ENCODE measurements at regions not wholly inside any gene's neighbourhood (a gene's known extent, or its start where the extent isn't known, plus 50 kb on each side); places are given as distances from the start of the nearest gene placed in this dataset.

DNA sequence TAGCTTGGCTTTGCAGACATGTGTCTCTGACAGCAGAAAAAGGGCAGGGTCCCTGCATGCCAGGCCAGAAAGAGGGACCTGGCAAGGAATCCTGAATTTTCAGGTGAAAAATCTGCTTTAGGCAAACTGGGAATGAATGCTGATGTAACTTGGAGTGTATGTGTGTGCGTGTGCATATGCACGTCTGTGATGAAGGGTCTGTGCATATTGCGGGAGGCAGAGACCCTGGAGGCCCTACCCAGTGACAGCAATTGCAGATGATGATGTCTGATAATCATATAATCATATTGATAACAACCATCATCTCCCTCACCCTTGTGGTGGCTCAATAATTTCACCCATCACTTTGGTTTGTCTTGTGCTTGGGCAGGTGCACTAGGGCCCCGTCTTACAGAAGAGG is 80.7 kb upstream of the SDK2 start:
- no peak for DNase-seq

DNA sequence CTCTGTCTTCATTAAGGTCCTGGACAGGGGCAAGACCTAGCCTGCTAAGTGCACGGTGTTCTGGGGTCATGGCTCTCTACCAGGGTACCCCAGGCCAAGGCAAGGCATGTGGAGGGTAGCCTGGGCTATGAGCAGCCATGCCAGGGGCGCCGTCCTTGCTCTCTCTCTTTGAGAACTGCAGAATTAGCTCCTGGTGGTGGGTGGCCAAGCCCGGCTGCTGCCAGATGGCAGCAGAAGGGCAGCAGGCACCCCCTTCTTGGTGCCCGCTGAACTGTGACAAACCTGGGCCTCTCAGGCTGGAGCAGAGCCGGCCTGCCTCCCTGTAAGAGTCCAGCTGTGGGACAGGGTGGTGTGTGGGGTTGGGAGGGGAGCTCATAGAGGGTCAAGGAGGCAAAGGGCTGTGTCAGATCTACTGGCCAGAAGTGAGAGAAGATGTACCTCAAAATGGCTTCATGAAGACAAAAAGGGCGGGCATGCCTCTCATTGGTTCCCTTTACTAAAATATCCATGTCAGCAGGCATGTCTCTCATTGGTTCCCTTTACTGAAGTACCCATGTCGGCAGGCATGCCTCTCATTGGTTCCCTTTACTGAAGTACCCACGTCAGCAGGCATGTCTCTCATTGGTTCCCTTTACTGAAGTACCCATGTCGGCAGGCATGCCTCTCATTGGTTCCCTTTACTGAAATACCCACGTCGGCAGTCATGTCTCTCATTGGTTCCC is 81.7 kb upstream of the SDK2 start:
- no peak for DNase-seq

DNA sequence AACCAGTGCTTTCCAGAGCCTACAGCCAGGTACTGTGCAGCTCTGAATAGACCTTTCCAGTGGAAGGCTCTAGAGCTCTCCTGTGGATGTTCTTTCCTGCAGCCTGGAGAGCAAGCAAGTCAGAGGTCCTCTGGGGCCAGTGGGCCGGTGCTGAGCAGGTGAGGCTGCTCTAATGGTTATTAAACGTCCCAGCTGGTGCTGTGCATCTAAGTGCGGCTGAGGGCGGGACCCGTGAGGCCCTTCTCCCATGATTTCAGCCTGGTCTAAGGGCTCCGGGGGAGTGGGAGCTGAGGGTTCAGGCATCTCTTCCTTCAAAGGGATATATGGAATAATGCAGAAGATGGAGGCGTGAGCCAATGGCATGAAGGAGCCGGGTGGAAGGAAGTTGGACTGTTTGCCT is 83.7 kb upstream of the SDK2 start:
- DNase-seq: no peak

DNA sequence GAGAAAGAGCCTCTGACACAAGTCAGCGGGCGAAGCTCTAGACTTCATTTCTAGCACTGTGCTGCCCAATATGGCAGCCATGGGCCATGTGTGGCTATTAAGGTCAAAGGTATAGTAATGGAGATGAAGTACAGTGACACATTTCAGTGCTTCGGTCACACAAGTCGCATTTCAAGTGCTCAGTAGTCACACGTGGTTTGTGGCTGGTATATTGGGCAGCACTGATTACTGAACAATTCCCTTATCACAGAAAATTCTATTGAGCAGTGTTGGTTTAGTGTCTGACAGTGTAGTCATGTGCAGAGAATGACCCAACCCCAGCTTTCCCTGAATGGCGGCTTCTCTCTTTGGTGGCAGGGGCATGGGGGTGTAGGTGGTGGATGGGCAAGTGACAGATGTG is 84.9 kb upstream of the SDK2 start:
- DNase-seq: no peak

DNA sequence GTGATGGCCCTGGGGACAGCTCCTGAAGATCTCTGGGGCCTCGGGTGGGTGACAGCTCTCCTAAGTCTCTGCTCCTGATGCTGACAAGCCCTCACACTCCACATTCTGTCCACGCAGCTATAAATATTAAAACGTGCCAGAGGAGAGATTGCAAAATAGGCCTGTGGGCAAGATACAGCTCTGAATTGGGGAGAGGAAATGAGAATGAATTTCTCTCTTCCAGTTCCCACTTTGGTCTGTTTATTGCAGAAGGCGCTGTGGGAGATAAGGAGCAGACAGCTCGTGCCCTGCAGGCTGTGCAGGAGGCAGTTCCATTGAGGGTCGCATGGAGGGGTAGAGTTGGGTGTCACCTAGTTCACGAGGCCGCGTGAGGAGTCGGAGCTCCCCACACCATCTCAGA is 87.5 kb upstream of the SDK2 start:
- DNase-seq: no peak

DNA sequence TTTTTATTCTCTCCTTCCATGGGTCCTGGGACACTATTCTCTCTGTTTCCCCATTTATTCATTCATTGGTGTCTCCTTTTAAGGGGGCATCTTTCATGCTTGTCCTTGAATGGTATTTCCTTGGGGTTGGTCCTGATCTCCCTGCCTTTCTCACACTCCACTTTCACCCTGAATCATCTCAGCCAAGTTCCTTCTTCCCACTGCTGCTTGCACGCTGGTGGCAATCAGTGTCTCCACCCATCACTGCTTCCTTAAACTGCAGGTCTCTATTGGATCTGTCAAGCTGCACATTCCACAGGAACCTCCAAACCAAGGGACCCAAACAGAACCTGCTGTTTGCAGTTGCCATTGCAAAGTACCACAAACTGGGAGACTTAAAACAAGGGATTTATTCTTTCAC is 89.3 kb upstream of the SDK2 start:
- no peak for DNase-seq

DNA sequence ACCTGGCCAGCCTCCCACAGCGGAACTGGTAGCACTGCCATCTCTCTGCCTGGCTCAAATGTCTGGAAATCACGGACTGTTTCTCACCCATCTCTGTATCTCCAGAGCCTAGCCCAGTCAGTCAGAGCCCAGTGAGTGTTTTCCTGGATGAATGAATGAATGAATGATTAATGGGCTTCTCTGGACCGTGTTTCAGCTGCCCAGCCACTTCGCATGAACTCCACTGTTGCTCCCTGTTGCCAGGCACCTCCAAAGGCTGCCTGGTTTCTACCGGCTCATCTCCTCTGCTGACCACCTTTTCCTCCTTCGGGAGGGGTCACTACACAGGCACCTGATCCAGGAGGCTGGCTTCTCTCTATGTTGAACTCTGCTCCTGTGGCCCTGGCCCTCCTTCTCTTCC is 91.0 kb upstream of the SDK2 start:
- DNase-seq: no peak

DNA sequence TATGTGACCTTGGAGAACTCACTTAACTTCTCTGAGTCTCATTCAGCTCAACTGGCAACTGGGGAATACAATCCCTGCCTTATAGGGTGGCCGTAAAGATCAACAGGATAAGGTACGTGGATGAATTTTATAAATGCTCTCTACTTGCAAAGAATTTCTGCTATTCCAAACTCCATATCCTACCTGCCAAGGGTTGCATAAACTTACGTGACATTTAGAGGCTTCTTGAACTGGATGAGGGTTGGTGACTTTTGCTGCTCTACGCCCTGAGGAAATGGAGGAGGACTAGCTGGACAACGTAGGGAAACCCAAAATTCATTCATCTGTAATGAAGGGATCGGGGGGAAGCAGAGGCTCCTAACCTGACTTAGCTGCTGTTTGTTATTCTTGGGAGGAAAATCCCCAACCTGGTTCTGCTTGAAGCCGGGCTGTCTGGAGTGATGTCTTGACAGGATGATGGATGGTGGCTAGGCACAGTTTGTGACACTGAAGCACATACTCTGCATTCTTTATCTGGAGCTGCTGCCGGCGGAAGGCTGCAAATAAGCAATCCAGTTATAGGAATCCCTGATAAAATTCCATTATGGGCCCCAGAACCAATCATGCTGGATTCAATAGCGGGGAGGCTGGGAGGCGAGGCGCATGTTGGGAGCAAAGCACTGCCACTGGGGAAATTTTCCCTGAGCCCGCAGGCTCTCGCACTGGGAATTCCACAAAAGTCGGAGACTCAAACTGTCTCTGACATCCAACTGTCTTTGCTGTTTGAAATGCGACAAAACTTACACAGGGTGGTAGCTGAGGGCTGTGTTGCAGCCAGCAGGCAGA is 94.7 kb upstream of the SDK2 start:
- DNase-seq: no peak

DNA sequence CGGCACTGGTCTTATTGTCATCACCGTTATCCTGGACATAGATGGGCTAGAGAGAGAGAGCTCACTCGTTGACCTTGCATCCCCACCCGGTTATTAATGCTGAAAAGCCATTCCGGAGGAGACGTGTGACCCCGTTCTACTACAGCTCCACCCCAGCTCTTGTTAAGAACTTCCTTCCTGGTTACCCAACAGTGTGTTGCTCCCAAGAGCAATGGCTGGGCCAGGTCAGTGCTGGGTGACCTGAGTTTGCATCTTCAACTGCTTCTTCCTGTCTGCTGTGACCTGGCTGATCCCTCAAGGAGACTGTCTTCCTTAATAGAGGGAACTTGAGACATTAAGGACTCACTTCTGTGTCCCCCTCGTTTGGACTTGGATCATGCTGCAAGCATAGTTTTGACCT is 96.1 kb upstream of the SDK2 start:
- DNase-seq: no peak

DNA sequence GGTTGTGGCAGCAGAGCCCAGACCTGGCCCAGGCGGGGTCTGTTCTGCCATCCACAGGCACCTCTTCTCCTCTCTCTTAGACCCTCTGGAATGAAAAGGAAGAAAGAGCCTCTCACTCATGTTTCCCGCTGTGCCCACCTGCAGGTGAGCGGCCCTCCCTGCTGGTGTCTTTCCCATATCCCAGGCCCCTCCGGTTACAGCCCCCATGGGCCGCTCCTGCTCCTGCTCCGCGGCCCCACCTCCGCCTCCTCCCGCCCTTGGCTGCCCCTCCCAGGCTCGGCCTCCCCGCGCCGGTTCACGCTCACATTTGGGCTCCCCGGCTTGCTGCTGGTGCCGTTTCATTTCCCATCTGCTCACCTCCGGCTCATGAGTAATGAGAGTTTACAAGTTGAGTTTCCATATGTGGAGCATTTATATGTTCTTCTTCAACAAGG is 98.7 kb upstream of the SDK2 start:
- DNase-seq: no peak

DNA sequence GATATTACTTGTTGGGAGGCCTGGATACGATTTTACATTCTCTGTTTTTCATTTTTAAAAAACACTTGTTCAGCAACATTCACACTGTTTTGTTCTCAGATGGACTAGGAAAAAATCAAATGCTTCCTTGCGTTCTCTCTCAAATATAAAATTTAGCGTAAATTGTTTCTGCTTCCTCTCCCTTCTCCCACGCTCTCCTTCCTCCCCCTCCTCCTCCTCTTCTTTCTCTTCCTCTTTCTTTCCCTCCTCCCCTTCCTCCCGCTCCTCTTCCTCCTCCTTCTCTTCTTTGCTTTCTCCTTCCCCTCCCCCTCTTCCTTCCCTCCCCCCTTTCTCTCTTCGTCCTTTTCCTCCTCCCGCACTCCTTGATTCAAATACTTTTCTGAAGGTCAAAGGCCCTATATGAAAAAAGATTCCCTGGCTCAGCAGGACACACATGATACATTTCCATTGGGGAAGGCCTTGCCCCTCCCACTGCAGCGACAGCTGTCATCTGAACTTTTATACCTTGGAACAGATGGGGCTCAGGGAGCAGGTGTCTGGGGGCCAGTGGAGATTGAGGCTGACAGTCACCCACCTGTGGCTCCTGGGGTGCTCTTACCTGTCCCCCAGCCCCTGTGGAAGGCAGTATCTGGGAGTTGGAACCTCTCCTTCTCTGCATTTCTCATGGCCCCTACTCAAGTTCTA is 99.4 kb upstream of the SDK2 start:
- DNase-seq: no peak

DNA sequence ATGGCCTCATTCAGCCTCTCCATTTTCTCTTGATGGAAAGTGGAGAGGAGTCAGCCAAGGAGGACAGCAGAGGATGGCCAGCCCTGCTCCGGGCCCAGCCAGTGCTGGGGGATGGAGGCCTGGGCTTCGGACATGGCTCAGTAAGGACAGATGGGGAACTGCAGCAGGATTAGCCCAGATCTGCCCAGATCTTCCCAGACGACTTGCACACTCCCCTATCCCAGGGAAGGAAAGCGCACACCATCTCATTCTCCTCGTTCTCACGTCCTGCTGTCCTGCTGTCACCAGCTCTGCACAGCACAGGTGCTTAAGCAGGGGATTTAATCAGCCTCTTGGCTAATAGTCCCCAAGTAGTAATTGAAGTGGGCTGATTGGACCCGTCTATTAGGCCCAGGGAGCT is 100.2 kb upstream of the SDK2 start:
- DNase-seq: no peak

DNA sequence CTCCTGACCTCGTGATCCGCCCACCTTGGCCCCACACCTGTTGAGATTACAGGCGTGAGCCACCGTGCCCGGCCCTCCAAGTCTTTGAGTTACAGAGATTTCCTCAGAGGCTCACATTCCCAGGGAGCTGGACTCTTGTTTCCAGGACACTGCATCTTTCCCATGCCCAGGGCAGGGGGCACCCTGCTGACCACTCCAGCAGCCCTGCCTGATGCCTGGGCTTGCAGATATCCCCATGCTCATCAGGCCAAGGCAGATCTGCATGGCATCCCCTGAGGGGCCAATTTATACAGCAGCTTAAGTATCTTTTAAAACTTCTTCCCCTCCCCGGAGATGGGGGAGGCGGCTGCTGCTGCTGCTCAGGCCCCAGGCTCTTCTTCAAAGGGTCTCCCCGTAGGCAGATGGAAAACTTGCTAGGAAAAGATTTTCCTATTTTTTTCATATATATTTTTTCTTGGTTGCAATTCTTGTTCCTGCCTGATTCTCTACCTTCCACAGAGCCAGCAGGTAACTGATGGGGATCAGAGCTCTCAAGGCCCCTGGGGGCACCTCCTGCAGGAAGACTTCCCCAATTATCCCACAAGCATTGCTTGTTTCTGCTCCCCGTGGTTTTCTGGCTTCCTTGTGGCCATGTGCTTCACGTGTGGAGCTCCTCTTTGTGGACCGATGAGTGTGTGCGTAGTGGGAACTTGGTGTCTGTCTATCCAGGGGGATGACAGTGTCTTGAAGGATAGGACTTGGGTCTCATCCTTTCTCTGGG is 102.2 kb upstream of the SDK2 start:
- DNase-seq: no peak

DNA sequence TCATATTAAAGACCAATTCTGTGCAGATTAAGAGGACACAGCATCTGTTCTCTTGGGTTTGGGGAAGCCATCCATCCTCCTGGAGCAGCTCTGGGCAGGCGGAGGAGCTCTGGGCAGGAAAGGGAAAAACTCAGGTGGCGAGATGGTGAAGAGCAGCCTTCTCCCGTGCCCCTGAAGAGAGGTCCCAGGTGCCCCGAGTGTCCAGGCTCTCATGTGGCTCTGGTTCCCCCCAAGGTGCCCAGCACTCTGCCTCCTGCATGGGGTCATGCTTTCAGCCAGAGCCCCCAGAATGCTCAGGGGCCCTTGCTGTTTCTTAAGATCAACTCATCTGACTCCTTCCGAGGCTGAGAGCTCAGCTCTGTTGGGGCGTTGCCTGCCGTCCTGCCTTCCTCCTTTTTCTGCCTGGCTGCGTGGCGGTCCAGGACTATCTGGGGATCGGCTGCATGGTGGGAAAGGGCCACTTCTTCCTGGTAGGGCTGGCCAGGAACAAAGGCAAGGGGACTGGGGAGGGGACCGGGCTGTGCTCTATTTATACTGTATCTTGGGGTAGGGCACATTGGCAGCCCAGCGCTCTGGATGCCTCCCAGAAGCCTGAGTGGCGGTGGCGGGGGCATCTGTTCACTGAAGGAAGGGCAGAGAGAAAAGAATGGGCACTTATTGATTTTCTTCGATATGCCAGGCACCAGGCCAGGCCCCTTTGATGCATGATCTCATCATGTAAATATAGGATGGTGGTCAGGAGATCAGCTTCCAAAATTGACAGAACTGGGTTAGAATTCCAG is 103.2 kb upstream of the SDK2 start:
- DNase-seq: no peak

DNA sequence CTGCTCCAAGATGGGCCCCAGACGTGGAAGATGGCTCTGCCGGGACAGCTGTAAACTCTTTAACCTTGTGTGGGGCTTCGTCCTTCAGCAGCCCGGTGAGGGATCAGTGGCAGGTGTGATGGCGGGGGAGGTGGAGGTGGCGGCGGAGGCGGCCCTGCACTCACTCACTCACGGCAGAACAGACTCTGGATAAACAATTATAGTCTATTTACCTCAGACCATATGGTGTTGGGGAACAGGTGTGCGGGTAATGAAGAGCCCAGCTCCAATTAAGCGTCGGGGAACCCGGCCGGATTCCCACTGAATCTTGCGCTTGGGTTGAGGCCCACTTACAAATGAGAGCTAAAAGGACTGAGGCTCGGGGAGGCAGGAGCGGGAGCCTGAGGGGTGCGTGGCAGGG is 104.3 kb upstream of the SDK2 start:
- DNase-seq: no peak

DNA sequence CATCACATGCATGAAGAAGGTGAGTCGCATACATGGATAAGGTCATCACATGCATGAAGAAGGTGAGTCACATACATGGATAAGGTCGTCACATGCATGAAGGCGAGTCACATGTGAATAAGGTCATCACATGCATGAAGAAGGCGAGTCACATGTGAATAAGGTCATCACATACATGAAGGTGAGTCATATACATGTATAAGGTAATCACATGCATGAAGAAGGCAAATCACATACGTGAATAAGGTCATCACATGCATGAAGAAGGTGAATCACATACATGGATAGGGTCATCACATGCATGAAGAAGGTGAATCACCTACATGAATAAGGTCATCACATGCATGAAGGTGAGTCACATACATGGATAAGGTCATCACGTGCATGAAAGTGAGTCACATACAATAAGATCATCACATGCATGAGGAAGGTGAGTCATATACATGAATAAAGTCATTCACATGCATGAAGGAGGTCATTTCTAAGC is 105.1 kb upstream of the SDK2 start:
- no peak for DNase-seq

DNA sequence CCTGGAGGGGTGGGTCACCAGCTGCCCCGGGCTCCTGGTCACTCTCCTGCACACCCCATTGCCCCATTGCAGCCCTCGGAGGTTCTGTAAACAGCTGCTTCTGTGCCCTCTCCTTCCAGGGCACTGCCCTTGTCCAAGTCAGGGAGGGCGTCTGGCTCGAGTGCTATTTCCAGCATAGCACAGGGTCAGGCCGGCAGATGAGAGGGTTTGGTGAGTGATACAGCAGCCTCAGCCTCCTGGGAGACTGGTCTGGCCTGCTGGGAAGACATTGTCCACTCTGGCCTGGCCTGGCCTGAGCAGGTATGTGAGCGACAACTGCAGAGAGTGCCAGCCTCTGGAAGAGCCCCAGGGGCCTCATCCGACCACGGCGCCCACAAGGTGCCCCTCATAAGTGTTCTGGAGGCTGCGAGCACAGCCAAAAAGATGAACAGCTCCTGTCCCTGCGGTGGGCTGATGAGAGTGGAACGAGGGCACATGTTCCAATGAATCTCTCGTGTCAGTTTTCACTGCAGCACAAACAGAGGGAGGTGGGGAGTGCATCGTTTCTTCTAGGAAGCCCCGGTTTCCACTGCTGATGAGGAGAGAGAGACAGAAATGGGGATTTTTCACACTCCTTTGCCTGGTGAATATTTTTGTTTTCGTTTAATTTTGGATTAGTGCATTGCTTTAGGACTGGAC is 105.8 kb upstream of the SDK2 start:
- DNase-seq: no peak

DNA sequence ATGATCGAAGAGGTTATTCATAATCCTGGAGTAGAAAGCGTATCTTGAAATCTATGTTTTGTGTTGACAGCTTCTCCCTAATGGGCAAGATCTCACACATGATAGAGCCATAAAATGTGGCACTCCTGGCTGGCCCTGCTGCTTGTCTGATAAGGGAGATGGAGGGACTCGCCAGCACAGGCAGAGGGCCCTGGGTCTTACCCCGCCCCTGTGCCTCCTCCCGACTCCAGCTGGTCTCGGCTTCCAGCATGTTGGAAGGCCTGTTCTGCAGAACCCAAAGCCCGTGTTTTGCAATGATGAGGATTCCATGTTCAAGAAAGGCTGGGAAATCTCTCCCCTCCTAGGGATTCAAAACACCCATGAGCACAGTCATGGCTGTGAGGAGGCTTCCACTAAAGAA is 106.7 kb upstream of the SDK2 start:
- DNase-seq: no peak

DNA sequence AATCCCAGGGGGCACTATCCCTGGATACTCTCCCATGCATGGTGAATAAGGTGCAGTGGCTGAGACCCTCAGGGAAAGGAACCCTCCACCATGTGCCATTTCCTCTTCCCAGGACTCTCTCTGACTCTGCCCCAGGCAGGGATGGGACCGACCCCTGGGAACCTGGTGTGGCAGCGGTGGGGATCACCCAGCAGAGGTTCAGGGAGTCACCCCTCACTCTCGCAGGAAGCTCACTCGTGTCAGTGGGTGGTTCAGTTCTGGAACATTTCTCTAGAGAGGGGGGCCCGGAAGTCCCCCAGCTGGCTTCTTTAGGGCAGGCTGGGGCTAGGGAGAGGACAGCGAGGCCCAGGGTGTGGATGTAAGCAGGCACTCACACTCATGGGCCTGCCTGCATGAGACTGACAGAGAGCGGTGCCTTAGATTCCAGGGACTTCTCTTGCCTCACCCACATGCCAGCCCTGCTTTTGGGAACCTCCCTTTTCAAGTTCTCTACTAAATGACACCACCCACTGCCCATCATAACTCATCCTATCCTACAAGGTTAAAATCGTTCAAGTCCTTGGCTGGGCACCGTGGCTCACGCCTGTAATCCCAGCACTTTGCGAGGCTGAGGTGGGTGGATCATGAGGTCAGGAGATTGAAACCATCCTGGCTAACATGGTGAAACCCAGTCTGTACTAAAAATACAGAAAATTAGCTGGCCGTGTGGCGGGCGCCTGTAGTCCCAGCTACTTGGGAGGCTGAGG is 109.7 kb upstream of the SDK2 start:
- no peak for DNase-seq

DNA sequence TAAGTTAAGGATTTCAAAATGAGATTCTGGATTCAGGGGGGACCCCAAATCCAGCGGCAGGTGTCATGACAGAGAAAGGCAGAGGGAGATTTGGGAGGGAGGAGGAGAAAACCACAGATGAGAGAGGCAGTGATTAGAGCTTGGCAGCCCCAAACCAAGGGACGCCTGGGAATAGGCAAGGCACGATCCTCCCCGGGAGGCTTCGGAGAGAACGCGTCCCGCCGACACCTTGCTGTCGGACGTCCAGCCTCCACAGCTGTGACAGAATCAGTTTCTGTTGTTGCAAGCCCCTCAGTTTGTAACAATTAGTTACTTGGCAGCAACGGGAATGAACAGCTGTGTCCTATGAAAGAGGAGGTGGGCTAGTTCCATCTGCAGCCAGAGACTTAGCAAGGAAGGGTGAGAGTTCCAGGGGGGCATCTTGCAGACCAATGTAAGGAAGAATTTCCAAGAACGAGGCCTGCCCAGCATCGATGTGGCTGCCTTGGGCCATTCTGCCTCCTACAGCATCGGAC is 110.7 kb upstream of the SDK2 start:
- no peak for DNase-seq

DNA sequence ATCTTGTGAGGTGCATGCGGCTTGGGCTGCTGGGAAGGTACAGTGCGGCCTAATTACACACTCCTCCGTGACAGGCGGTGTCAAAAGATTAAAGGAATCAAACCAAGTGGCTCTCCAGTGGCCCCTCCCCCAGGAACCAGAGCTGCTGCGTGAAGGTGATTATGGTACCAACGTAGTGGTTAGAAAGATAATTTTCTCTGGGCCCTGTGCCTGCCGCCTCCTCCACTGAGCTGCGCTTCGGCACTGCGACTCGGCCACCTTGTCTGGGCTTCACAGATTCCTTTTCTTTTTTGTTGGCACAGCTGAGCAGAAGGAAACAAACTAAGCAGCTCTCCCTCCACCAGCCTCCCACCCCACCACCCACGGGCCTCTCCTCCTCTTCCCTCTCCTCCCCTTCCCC is 113.2 kb upstream of the SDK2 start:
- no peak for DNase-seq

Measured in activated T-cell treated with anti-CD3 and anti-CD28 coated beads, Interleukin-2, amount 50 U/mL, for 1 hour (primary cell).